CD4-positive, alpha-beta T cell treated with Interleukin-17A for 4 hours (primary cell): ENCODE measurements at regions not wholly inside any gene's neighbourhood (a gene's known extent, or its start where the extent isn't known, plus 50 kb on each side); places are given as distances from the start of the nearest gene placed in this dataset.
A peak's percentile ranks its signal among the peaks of the same experiment; 100 is the strongest.
"Not testable (repeated sequence)": the region's sequence is repeated elsewhere in the genome, so short reads cannot be mapped to it uniquely, and the experiment has no call there.

Experiments
- DNase-seq: peaks from one replicate; pipeline ENCODE4 v3.0.0-alpha.2; 2020; ENCODE audit warnings: mixed read lengths

DNA sequence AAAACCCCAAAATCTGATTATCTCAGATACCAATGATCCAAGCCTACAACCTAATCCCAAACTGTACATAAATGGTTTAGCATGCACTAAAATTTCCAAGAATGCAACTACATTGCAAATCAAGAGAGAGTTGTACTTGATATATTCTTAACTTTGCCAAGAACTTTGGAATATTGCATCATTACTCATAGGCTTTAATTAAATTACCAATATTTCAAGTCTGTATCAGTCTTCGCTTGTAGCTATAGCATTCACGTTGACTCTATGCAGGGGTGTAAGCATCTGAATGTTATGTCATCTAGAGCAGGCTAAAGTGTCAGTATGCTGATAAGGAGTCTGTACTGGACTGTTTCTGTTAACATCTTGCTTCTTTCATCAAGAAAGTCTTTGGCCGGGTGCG is 56.3 kb downstream of the FOXI3 start:
- DNase-seq = no peak

DNA sequence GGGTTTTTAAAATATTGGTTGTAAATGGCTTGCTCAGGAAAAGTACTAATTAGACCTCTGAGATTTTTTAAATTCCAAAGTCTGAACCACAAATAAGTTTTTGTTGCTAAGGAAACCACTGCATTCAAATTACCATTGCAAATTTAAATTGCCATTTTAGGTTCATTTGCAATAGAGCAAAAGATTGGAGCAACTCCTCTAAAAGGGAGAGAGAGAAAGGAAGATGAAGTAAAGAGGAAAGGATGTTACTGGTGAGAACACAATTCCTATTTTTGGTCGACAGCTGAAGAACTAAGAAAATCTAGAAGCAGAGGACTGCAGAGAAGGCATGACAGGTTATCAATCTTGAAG is 74.9 kb downstream of the FOXI3 start:
- no peak for DNase-seq

DNA sequence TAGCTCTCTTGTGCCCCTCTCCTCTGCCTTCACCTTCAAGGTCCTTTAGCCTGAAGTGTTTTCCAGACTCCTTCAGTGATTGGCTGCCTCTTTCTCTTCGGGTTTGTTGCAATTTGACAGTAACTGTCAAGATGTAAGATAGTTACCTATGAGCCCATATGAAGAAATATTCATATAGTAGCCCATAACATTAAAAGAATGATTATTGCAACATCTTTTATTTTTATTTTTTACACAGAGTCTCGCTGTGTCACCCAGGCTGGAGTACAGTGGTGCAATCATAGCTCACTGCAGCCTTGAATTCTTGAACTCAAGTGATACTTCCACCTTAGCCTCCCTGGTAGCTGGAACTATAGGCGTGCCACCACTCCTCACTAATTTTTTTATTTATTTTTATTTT is 80.5 kb downstream of the FOXI3 start:
- DNase-seq = no peak

DNA sequence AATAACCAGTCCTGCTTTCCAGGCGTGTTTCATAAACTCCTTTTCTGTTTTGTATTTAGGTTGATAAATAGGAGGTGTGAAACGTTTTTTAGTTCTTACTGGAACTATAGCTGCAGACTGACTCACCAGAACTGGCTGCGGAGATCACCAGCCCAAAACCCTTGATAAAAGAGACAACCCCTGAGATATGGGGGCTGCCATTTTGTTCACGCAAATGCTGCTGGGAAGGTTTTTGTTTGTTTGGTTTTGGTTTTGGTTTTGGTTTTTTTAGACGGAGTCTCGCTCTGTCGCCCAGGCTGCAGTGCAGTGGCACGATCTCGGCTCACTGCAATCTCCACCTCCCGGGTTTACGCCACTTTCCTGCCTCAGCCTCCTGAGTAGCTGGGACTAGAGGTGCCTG is 87.1 kb downstream of the FOXI3 start:
- DNase-seq = not testable (repeated sequence)

DNA sequence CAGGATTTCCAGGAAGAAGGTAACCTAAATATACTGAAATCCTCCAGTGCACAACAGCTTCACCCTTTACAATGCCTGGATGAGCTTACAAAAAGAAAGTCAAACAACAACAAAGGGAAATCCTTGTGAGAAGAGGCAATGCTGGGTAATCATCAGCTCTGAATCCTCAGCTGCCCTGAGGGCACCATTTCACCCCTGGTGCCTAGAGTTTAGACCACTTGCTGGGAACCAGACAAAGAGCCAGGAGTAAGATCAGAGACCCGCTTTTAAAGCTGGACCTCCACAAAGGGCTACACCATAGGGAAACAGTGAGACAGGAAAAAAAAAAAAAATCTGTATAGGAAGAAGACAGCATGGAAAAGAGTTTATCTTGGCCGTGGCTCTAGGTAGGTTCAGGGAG is 97.0 kb downstream of the FOXI3 start:
- DNase-seq = no peak

DNA sequence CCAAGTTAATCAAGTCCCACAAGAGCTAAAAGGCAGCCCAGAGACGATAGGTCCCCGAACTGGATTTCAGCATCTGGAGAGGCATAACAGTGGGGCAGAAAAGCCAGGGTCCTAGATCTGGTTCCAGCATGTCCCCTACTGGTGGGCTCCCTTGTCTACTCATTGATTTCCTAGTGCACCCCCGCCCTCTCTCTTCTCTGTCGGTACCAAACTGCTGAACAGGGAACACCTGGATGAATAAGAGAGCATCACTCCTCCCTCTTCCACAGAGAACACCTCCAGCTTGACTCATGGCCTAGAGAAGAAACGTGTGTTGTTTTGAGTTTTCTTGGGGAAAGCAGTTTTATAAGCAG is 101.3 kb downstream of the FOXI3 start:
- no peak for DNase-seq

DNA sequence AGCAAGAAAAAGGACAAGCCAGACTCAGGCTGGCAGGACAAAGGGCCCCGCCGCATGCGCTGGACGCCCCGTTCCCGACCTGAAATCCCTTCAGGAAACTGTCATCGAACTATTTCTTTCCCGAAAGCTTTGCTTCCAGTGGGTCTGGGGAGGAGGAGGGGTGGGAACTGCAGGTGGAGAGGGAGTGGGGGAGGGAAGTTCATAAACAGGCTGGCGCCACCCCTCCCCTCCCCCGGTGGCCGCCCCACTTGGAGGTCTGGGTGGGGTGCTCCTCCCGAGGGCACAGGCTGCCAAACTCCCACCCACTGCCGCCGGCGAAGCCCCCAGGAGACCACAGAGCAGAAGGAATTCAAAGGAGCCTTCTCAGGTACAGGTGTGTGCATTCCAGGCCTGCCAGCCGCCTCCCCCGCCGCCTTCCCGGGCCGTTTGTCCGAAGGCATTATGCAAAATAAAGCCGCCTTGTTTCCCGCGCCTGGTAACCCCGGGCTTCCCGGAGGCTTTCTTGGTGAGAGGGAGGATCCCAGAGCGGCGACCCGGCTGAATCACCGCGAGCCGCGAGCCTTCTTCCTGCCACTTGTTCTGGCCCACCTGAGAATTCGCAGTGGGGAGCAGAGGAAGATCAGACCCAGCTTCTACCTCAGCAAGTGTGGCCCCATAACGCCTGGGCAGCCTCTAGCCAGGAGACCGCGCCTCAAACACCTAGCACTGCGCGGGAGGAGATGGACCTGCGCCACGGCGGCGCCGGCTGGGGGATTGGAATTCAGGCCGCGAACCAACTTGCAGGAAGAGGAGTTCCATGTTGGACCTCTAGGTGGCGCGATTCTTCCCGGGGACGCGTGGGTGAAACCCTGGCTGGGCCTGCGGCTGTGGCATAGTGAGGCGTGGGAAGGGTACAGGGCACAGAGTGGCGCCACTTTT is 101.9 kb downstream of the FOXI3 start:
- DNase-seq = peak; percentile 69

DNA sequence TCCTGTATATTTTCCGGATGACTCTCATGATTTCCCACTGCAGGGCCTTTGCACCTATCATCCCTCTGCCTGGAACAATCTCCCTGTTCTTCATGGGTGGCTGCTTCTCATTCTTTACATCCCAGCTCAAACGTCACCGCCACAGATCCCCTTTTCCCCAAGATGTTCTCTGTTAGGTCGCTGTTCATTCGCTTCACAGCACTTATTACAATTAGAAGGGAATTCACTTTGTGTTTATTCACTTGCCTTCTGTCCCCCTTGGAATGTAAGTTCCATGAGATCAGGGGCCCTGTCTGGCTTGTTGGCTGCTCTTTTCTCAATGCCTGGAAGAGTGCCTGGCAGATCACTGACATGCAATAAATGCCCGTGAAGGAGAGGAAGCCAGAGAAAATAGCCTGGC is 106.7 kb downstream of the FOXI3 start:
- DNase-seq = no peak

DNA sequence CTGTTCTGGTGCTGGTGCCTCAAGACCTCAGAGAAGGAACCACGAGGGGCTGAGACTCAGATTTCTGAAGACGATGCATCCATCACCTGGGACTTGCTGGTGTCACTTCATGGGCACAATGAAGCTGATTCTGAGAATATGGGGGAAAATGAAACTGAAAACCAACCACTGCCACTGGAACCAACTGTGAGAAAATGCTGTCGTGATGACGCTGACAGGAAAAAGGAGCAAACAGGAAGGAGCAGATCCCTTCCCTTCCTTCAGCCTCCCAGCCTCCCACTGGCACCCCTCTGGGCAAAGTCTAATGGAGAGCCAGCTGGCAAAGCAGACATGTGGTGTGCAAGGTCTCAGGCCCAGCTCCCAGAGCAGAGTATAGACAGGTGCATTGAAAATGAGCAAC is 109.7 kb downstream of the FOXI3 start:
- no peak for DNase-seq

DNA sequence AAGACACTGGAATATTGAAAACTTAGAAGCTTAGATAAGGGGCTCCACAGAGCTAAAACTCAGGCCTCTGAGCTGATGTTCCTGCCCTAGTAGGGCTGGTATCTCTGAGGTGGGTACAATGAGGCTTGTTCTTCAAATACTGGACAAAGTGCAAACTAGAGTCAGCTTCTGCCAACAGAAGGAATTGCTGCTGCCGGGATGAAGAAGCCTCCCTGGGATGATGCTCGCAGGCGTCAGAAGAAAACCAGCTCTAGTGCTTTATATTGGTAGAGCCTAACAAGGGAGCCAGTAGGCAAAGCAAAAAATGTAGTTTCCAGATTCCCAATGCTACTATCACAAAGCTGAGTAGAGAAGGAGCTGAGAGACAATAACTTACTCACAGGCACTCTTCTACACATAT is 118.1 kb downstream of the FOXI3 start:
- no peak for DNase-seq

DNA sequence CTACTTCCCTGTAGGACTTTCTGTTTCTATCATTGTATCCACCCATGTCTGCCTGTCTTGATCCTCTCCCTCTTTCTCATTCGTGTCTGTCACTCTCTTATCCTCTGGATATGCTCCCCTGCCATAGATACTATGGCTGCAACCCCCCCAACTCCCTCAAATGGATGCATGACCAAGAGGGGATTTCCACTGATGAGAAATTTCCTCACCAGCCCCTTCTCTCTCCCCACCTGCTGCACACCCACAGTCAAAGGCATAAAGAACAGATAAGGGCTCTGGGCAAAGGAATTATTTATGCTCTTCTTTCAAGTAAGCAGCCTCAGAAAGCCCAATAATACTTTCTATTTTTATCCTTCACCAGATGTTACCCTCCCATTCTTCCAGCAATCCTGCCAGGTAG is 121.3 kb downstream of the FOXI3 start:
- no peak for DNase-seq

DNA sequence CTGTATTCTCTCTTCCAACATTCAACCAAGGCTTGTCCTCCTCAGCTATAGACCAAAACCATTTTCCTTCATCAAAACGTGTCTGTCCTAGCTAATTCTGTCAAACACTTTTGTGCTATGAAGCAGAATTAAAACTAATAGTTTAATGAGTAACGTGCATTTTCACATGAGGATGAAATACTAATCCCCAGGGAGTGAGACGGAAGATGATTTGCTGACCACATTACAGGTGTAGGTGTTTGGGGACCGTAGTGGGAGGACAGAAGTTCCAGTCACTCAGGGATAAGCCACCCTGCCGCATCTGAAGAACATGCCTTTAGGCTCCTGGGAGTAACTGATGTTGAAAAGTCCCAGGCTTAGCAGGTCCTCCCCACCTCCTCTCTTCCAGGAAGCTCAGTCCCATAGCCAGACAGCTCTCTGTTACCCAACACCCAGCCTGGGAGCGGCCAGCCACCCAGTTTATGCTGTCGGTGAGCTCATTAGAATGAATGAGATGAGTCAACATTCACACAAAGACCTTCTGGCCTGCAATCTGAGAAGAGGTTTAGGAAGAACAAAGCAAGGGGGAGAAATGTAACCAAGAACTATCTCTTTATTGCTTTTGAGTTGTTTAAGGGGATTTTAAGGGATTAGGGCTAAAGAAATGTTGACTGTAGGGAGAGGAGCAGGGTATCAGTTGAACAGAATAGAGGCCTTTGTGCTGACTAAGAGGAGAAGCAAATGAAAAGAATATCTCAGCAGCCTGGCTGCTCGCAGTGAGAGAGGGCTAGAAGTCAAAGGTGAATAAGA is 122.5 kb downstream of the FOXI3 start:
- DNase-seq = no peak

DNA sequence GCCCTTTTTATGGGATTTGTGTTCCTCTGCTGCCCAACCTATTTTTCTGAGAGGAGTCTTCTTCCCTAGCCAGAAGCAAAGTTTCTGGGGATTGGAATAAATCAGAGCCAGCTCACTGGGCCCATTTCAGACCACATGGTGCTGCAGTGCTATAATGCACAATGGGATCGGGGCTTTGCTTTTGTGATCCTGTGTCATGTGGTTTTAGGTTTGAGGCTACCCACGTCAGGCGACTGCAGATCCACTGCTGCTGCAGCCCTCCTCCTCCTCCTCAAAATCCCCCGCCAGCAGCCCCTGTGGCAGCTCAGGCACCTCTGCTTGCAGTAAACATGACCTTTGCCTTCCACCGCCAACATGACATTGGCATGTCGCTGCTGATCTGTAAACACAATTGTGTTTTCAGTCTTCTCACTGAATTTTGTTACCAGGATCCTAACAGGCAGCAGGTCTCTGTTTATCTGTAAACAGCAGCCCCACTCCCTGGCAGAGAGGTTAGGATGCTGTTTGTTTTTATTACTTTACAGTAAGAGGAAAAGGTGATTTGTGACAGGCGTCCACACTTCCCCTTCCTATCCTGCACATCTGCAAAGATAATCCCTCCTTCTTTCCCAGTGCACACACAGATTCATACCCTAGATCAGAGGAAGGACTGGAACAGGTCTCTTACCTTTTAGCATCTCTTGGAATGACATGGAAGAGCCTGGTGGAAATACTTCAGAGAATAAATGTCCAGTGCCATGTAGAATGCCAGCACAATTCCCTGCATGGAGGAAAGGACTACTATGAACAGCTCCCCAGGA is 130.8 kb downstream of the FOXI3 start:
- no peak for DNase-seq

DNA sequence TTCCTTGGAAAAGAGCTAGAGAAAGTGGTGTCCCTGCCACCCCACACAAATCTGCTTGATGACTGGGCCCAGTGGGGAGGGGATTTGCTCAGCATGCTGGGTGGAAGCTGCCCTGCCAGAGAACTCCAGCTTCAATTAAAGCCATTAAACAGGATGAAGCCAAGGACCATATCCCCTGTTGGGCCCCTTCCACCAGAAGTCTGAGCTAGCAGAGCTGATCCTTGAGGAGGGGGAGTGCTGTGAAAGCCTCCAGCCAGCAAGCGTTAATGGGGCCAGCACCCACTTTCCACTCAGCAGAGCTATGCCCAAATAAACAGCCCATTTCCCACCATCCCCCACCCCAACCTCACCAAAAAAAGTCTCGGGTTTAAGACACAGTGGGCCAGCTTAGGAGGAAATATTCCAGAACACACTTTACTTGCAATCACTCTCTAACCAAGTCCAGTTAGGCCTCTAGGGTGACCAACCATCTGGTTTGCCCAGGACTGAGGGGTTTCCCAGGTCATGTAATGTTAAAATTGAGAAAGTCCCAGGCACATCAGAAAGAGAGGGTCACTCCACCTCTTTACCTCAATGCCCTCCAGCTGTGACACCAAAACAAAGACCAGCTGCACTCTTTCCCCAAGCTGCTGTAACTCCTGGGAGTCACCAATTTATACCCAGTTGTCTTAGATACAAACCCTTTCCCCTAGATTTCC is 132.3 kb downstream of the FOXI3 start:
- DNase-seq = no peak

DNA sequence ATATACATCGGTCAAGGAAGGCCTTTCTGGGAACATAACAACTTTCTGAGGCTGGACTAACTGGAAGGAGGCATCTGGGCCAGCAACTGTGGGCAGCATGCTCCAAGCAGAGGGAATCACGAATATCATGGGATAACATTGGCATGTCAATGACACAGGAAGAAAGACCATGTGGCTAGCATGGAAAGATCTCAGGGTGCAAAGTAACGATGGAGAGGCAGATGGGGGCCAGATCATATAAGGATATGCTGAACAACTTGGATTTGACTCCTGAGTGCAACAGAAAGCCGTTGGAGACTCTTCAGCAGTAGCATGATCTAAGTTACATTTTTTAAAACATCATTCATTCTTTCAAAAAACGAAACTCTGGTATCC is 133.6 kb downstream of the FOXI3 start:
- no peak for DNase-seq

DNA sequence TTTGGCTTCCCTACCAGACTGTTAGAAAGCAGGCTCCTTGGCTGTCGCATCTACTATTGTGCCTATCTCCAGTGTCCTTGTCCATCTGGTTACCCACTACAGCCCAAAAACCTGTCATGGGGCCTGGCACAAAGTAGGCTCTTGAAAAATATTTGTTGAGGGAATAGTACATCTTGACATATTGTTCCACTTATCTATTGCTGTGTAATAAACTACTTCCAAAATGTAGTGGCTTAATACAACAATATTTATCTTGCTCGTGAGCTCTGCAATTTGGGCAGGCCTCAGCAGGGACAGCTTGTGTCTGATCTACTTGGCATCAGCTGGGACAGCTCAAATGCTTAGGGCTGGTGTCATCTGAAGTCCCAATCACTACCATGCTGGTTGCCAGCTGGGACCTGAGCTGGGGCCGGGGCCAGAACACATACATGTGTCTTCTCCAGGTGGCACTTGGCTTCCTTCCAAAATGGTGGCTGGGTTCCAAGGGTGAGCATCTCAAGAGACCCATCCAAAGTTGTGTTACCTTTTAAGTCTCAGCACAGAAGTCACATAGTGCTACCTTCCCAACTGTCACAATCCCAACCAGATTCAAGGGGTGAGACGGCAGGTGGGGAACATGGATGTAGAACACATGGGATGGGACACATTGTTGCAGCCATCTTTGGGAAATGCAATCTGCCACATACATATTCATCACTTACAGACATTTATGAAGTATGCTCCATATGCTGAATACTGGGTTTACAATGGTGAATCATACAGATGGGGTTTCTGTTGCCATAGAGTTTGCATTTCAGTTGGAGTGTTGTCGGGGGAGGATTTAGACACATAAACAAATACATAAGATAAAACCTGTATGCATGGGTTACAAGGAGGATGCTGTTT is 134.2 kb downstream of the FOXI3 start:
- DNase-seq = no peak

DNA sequence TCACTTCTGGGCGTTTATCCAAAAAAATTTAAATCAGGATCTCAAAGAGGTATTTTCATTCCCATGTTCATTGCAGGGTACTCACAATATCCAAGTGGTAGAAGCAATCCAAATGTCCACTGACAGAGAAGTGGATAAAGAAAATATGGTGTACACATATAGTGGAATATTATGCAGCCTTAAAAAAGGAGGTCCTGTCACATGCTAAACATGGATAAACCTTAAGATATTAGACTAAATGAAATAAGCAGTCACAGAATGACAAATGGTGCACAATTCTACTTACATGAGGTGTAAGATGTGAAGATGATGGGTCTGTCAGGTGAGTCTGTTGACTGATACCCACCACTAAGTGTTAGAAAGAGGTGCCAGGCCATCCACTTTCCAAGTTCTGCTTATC is 140.6 kb downstream of the THNSL2 start:
- no peak for DNase-seq

DNA sequence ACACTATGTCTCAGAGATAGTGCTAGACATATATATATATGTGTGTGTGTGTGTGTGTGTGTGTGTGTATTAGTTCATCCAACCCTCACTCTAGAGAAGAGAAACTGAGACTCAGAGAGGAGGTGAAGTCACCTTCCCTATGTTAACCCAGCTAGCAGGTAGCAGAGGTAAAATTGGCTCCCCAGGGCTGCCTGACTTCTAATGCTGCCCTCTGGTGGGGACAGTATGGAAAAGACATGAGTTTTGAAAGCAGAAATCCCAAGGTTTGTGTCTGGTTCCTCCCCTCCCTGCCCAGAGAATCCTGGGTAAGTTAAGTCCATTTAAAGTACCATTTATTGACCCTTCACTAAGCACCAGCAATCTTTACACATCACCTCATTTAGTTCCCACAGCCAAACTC is 137.7 kb downstream of the THNSL2 start:
- no peak for DNase-seq

DNA sequence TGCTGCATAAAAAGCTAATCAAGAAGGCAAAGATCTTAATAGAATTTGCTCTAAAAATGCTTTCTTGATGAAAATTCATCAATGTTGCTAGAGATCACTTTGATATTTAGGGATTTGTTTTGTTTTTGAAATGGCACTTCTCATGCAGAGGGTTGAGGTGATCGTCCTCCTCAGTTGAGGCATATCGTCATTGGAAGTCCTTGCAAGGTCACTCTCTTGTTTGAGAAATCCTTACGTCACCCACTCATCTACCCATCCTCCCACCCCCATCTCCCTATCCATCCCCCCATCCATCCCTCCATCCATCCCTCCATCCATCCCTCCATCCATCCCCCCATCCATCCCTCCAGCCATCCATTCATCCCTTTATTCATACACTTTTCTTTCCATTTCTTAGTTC is 133.7 kb downstream of the THNSL2 start:
- DNase-seq = no peak

DNA sequence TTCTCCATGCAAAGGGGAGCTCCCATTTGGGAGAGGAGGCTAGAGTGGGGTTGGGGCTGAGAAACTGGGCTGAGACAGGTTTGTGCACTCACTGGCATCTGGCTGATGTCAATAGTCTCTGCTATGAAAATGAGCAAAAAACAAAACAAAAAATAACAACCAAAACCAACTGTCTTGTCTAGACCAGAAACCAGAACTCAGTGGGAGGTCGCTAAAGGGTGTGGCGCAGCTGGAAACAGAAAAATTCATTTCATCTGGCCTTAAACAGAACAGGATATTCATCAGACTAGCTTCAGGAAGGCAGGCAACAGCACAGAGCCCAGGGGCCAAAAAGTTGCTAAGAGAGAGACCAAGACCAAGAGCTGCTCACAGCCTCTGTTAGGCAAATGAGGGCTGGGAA is 126.1 kb downstream of the THNSL2 start:
- DNase-seq = no peak

DNA sequence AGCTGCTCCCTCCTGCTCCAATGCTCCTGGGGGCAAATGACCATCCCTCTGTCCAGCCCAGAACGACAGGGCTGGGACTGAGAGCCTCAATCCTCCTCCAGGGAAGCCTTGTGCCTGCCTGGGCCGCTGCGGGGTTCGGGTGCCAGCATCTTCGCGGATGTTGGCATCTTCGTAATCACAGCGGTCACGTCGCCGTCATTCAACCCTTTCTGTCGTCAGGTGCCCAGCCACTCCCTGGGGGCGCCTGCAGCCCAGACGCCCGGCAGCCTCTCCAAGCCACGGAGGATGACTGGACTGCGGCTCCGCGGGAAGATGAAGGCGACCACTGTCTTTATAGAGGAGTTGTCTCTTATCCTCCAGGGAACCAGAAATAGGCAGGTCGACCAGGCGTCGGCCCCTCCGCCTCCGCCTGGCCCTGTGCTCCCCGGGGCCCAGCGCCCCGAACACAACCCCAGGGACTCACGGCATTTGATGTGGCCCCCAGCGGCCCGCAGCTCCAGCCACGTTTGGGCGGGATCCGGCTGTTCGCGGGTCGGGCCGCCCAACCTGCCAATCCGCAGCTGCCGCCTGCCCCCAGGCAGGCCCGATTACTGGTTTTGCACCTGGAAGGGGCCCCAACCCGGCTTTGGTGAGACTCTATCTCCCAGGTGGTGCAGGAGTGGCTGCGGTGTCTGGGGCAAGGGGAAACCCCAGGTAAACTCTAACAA is 113.9 kb downstream of the THNSL2 start:
- no peak for DNase-seq
